HepG2 (cell line): ENCODE measurements at regions not wholly inside any gene's neighbourhood (a gene's known extent, or its start where the extent isn't known, plus 50 kb on each side); places are given as distances from the start of the nearest gene placed in this dataset.

Experiments used
- ARHGAP35 ChIP-seq: sonication (generic); formaldehyde crosslinking; IDR thresholded peaks from 2 replicates; pipeline ENCODE4 v1.9.0; 2022; ENCODE audit warnings: mild to moderate bottlenecking, inconsistent platforms, moderate library complexity, missing genetic modification reagents, borderline replicate concordance
- CTCF ChIP-seq: sonication (generic); formaldehyde crosslinking; IDR thresholded peaks from 2 replicates; pipeline ENCODE4 v1.5.0; 2020; ENCODE audit warnings: mild to moderate bottlenecking, missing genetic modification reagents, moderate library complexity
- POLR2A ChIP-seq, 2 experiments: IDR thresholded peaks; 2 replicates each; pipeline ENCODE4 v1.6.1; 2011; ENCODE audit warnings: low read depth in 2 of 2, low read length in 2 of 2, mild to moderate bottlenecking in 1 of 2, moderate library complexity in 1 of 2; ENCODE audit not compliant: insufficient read depth in 1 of 2
- POLR2AphosphoS5 ChIP-seq: IDR thresholded peaks from 2 replicates; pipeline ENCODE4 v1.6.1; 2012; ENCODE audit warnings: low read depth, low read length
- RFX5 ChIP-seq: IDR thresholded peaks from 2 replicates; pipeline ENCODE4 v1.6.1; 2011; ENCODE audit warnings: low read depth, low read length, improper control_type of control experiment
- TGIF2 ChIP-seq: IDR thresholded peaks from 2 replicates; pipeline ENCODE4 v1.6.1; 2016; ENCODE audit warnings: control low read depth, missing compliant biosample characterization
- TOPORS ChIP-seq: sonication (generic); formaldehyde crosslinking; IDR thresholded peaks from 2 replicates; pipeline ENCODE4 v1.8.0; 2023; ENCODE audit warnings: mild to moderate bottlenecking, missing genetic modification reagents
- ZBTB49 ChIP-seq: sonication (generic); formaldehyde crosslinking; IDR thresholded peaks from 2 replicates; pipeline ENCODE4 v1.4.0; 2020; ENCODE audit warnings: missing genetic modification reagents, borderline replicate concordance
- ZNF549 ChIP-seq: sonication (generic); formaldehyde crosslinking; IDR thresholded peaks from 2 replicates; pipeline ENCODE4 v1.5.0; 2020; ENCODE audit warnings: missing genetic modification reagents
- ZNF598 ChIP-seq: sonication (generic); formaldehyde crosslinking; IDR thresholded peaks from 2 replicates; pipeline ENCODE4 v1.5.1; 2020; ENCODE audit warnings: mild to moderate bottlenecking, missing genetic modification reagents, borderline replicate concordance
- ZNF713 ChIP-seq: sonication (generic); formaldehyde crosslinking; IDR thresholded peaks from 2 replicates; pipeline ENCODE4 v1.4.0; 2020; ENCODE audit warnings: mild to moderate bottlenecking, missing genetic modification reagents

GRCh38 chr5:61746831-61747575 is 414.9 kb downstream of the ZSWIM6 start:
- TF ChIP-seq POLR2A (IDR thresholded peaks at IDR 0.05; ENCODE audit: insufficient read depth in 1 of 2, low read depth in 2 of 2, low read length in 2 of 2): no peak
- TF ChIP-seq ZNF598 (CRISPR knock-in tag): no peak
- TF ChIP-seq ZNF713: no peak
- TF ChIP-seq TOPORS (CRISPR knock-in tag): no peak
- no peak for TF ChIP-seq RFX5
- no peak for TF ChIP-seq TGIF2 (CRISPR knock-in tag)
- no peak for TF ChIP-seq POLR2AphosphoS5
- no peak for TF ChIP-seq ARHGAP35
- no peak for TF ChIP-seq ZNF549
- TF ChIP-seq ZBTB49 (CRISPR knock-in tag): no peak
- TF ChIP-seq CTCF (CRISPR knock-in tag): no peak
